GM12878 (cell line): ENCODE measurements at regions not wholly inside any gene's neighbourhood (a gene's known extent, or its start where the extent isn't known, plus 50 kb on each side); places are given as distances from the start of the nearest gene placed in this dataset.

Experiments used
- ATAC-seq: fragments of 200-7000 bp; cut with Tn5 transposase; 3 replicates; pipeline ENCODE4 v1.9.1; 2020; ENCODE audit warnings: mild to moderate bottlenecking, moderate library complexity
- BruUV-seq: library from RNA; stranded (reverse); fragments of 400-500 nt; replicated peaks from 2 replicates; lab custom pipeline; 2021; lab: Mats Ljungman, UMichigan
- CTCF ChIA-PET: fragments of 300-600 bp; sonication (Branson Sonifier 250); formaldehyde crosslinking; extraction: SDS; loops from one replicate; lab custom pipeline; 2021; ENCODE audit warnings: inconsistent platforms; lab: Yijun Ruan, JAX
- POLR2A ChIA-PET: fragments of 350-600 bp; formaldehyde crosslinking; extraction: SDS; loops from one replicate; lab custom pipeline; 2021; ENCODE audit warnings: inconsistent platforms; lab: Charles Lee
- RAD21 ChIA-PET: fragments of 300-600 bp; sonication (Branson Sonifier 250); formaldehyde crosslinking; loops from one replicate; lab custom pipeline; 2023; ENCODE audit warnings: antibody characterized with exemption; ENCODE audit not compliant: unreplicated experiment; lab: Charles Lee
- SMC1A ChIA-PET: fragments of 300-600 bp; sonication (Branson Sonifier 250); formaldehyde crosslinking; loops from one replicate; lab custom pipeline; 2023; ENCODE audit not compliant: unreplicated experiment, uncharacterized antibody; lab: Charles Lee
- DNase-seq: peaks from one replicate; pipeline ENCODE4 v3.0.0-alpha.2; 2011; ENCODE audit warnings: low read depth, low spot score
- FAIRE-seq: peaks from 3 replicates; lab custom pipeline; 2011; peaks lifted over from hg19 to GRCh38; lab: Jason Lieb, UNC
- H2AFZ ChIP-seq: 2 replicates; pipeline ENCODE4 v1.6.0; 2011; ENCODE audit warnings: low read depth, low read length, control low read depth; ENCODE audit not compliant: control insufficient read depth
- H3K27ac ChIP-seq: 2 replicates; pipeline ENCODE4 v1.5.1; 2011; ENCODE audit warnings: control low read depth; ENCODE audit not compliant: control insufficient read depth, insufficient read depth
- H3K27me3 ChIP-seq, 2 experiments: replicated peaks in 1 of 2; 2 replicates each; pipeline versions ENCODE4 v1.6.0 to v1.6.1; 2011; ENCODE audit warnings: low read length in 1 of 2; ENCODE audit not compliant: control insufficient read depth in 2 of 2, insufficient read depth in 2 of 2
- H3K36me3 ChIP-seq, 2 experiments: 2 replicates each; pipeline ENCODE4 v1.5.1; 2011; ENCODE audit warnings: low read length in 1 of 2; ENCODE audit not compliant: control insufficient read depth in 2 of 2, insufficient read depth in 2 of 2
- H3K4me1 ChIP-seq: 2 replicates; pipeline ENCODE4 v1.6.1; 2011; ENCODE audit warnings: mild to moderate bottlenecking, low read length, moderate library complexity, mixed read lengths; ENCODE audit not compliant: control insufficient read depth, insufficient read depth
- H3K4me2 ChIP-seq: 2 replicates; pipeline ENCODE4 v1.6.0; 2011; ENCODE audit warnings: control low read depth; ENCODE audit not compliant: control insufficient read depth, insufficient read depth
- H3K4me3 ChIP-seq: fragments of 200-600 bp; sonication (generic); 2 replicates; pipeline ENCODE4 v1.5.1; 2016
- H3K79me2 ChIP-seq: 2 replicates; pipeline ENCODE4 v1.6.0; 2011; ENCODE audit warnings: low read length; ENCODE audit not compliant: control insufficient read depth, insufficient read depth
- H3K9ac ChIP-seq: 2 replicates; pipeline ENCODE4 v1.8.0; 2011; ENCODE audit warnings: low read length, control low read depth, mixed read lengths; ENCODE audit not compliant: control insufficient read depth, insufficient read depth
- H3K9me3 ChIP-seq: replicated peaks from 3 replicates; pipeline ENCODE4 v1.5.1; 2011; ENCODE audit warnings: mild to moderate bottlenecking, low read length; ENCODE audit not compliant: control insufficient read depth, insufficient read depth
- H4K20me1 ChIP-seq: 2 replicates; pipeline ENCODE4 v1.6.0; 2011; ENCODE audit not compliant: control insufficient read depth, insufficient read depth
- CTCF ChIP-seq, 3 experiments: IDR thresholded peaks in 2 of 3; conservative IDR thresholded peaks in 1 of 3; 2 replicates each; pipeline ENCODE4 v1.5.1; 2011; ENCODE audit warnings: low read depth in 3 of 3, low read length in 3 of 3, mild to moderate bottlenecking in 3 of 3, control low read depth in 2 of 3, moderate library complexity in 2 of 3, inconsistent platforms in 1 of 3, mixed read lengths in 1 of 3; ENCODE audit not compliant: control insufficient read depth in 2 of 3, insufficient read depth in 1 of 3; ENCODE audit errors: extremely low read depth in 1 of 3
- FOXM1 ChIP-seq: IDR thresholded peaks from 2 replicates; pipeline ENCODE4 v1.6.1; 2012; ENCODE audit warnings: low read depth, mild to moderate bottlenecking, inconsistent platforms, low read length, moderate library complexity
- HDGF ChIP-seq: fragments of 450-650 bp; IDR thresholded peaks from 2 replicates; pipeline ENCODE4 v1.6.1; 2016; ENCODE audit warnings: antibody characterized with exemption
- IKZF1 ChIP-seq: fragments of 450-650 bp; conservative IDR thresholded peaks from 2 replicates; pipeline ENCODE4 v1.6.1; 2017; ENCODE audit warnings: antibody characterized with exemption, mild to moderate bottlenecking
- MEF2B ChIP-seq: fragments of 450-650 bp; IDR thresholded peaks from 2 replicates; pipeline ENCODE4 v1.6.1; 2018; ENCODE audit warnings: mild to moderate bottlenecking, moderate library complexity; ENCODE audit not compliant: partially characterized antibody, poor library complexity, severe bottlenecking
- MXI1 ChIP-seq: fragments of 150-350 bp; IDR thresholded peaks from 2 replicates; pipeline ENCODE4 v1.6.1; 2011; ENCODE audit warnings: low read depth, mild to moderate bottlenecking, inconsistent platforms, low read length, improper control_type of control experiment
- NBN ChIP-seq: fragments of 450-650 bp; IDR thresholded peaks from 2 replicates; pipeline ENCODE4 v1.6.1; 2016
- NFXL1 ChIP-seq: fragments of 450-650 bp; IDR thresholded peaks from 2 replicates; pipeline ENCODE4 v1.6.1; 2017; ENCODE audit warnings: antibody characterized with exemption, mild to moderate bottlenecking, borderline replicate concordance
- NFYB ChIP-seq: IDR thresholded peaks from 2 replicates; pipeline ENCODE4 v1.6.1; 2011; ENCODE audit warnings: low read depth, mild to moderate bottlenecking, low read length, improper control_type of control experiment, moderate library complexity; ENCODE audit not compliant: insufficient read depth
- NRF1 ChIP-seq: conservative IDR thresholded peaks from 2 replicates; pipeline ENCODE4 v1.6.1; 2011; ENCODE audit warnings: mild to moderate bottlenecking, low read depth, low read length, improper control_type of control experiment
- POLR2A ChIP-seq: IDR thresholded peaks from 2 replicates; pipeline ENCODE4 v1.6.1; 2011; ENCODE audit warnings: low read depth, mild to moderate bottlenecking, low read length
- SMARCA5 ChIP-seq: fragments of 450-650 bp; IDR thresholded peaks from 2 replicates; pipeline ENCODE4 v1.6.1; 2017; ENCODE audit warnings: mild to moderate bottlenecking
- SPI1 ChIP-seq: IDR thresholded peaks from 2 replicates; pipeline ENCODE4 v1.6.1; 2011; ENCODE audit warnings: low read depth, mild to moderate bottlenecking, low read length, moderate library complexity, borderline replicate concordance; ENCODE audit not compliant: insufficient read depth
- TCF12 ChIP-seq: IDR thresholded peaks from 2 replicates; pipeline ENCODE4 v1.6.1; 2011; ENCODE audit warnings: low read depth, mild to moderate bottlenecking, low read length
- TCF7 ChIP-seq: IDR thresholded peaks from 2 replicates; pipeline ENCODE4 v1.6.1; 2014; ENCODE audit warnings: antibody characterized with exemption, borderline replicate concordance
- YY1 ChIP-seq: IDR thresholded peaks from 2 replicates; pipeline ENCODE4 v1.6.1; 2011; ENCODE audit warnings: low read depth, mild to moderate bottlenecking, low read length
- ZBED1 ChIP-seq: IDR thresholded peaks from 2 replicates; pipeline ENCODE4 v1.6.1; 2016; ENCODE audit warnings: borderline replicate concordance
- ZSCAN29 ChIP-seq: fragments of 450-650 bp; IDR thresholded peaks from 2 replicates; pipeline ENCODE4 v1.6.1; 2017; ENCODE audit warnings: mild to moderate bottlenecking, moderate library complexity
- WGBS: methylation state at CpG from one replicate; pipeline ENCODE4 v1.1.6; 2016; ENCODE audit warnings: low lambda C conversion rate; ENCODE audit not compliant: insufficient replicate concordance, insufficient coverage; ENCODE audit errors: missing lambda C conversion rate; 5-methylcytosine and 5-hydroxymethylcytosine counted together
- in situ Hi-C: fragments of 300-500 bp; cut with MboI; formaldehyde crosslinking; loops from 9 replicates; pipeline ENCODE4 v1.14.3; 2018; ENCODE audit warnings: mixed read lengths
- intact Hi-C: fragments of 100-400 bp; cut with micrococcal nuclease; formaldehyde crosslinking; loops from one replicate; pipeline ENCODE4 v1.14.2; 2022; ENCODE audit not compliant: unreplicated experiment

DNA sequence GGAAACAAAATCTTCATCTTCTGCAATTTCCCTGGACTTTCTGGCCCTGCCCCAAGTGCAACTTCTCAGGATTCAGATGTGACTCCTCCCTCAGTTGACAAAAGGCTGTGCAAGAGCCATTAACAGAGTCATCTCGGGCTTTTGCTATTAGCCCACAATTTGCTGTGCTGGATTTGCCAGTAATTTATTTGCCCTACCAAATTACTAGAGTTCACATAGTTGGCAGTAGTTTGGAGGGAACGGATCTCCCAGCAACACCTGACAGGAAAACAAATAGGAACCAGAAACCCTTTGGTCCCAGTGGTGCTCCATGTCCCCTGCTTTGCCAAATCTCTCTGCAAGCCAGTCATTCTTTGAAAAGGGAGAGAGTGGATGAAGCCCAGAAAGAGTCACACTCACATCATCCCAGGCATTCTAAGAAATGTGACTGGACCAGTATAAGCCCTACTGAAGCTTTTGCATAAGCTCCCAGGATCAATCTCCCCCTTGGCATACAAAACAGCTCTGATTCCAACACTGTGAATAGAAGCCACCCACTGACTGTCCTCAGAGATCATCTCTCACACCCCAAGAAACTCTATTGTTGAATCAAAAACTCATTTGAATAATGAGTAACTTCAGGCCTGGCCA lies 350.1 kb upstream of the NBEA start:
- H4K20me1 ChIP-seq: no peaks in the 10 kb centered on the region
- H3K9me3 ChIP-seq: no peaks in the 10 kb centered on the region; the same call in 2 of the 3 replicates
- no peaks in the 10 kb centered on the region for H3K36me3 ChIP-seq
- H2AFZ ChIP-seq: no peak overlapping the region
- RAD21 ChIA-PET: no interaction called here
- no peak overlapping the region for H3K4me3 ChIP-seq
- CTCF ChIA-PET: no interaction called here
- H3K4me1 ChIP-seq: no peaks in the 10 kb centered on the region
- intact Hi-C loops: no loop called here
- H3K4me2 ChIP-seq: no peak overlapping the region
- no TSS peak for BruUV-seq
- H3K79me2 ChIP-seq: no peaks in the 10 kb centered on the region
- in situ Hi-C loops: no loop called here
- POLR2A ChIA-PET: interaction anchor here (0.7 kb wide), 1 partner anchor 132 kb away, joined by 5 read pairs; no protein-coding TSS in a partner anchor
- ATAC-seq (no peak), DNase-seq (no peak), FAIRE-seq (no peak)
- no peak for TF ChIP-seq FOXM1
- TF ChIP-seq ZBED1: no peak
- no peak overlapping the region for H3K27ac ChIP-seq
- 5% methylated on average over 2 of the region's 2 CpGs for WGBS
- H3K27me3 ChIP-seq: no peaks in the 10 kb centered on the region
- SMC1A ChIA-PET: no interaction called here
- H3K9ac ChIP-seq: no peak overlapping the region

- Histone ChIP-seq H3K27me3 (no peaks in the 10 kb centered on the region), H3K9ac (no peak overlapping the region), H3K79me2 (no peaks in the 10 kb centered on the region), H3K4me1 (no peaks in the 10 kb centered on the region), H3K27ac (no peak overlapping the region), H3K4me3 (no peak overlapping the region), H3K9me3 (no peaks in the 10 kb centered on the region), H3K4me2 (no peak overlapping the region), H2AFZ (no peak overlapping the region), H4K20me1 (no peaks in the 10 kb centered on the region), H3K36me3 (no peaks in the 10 kb centered on the region)
- no peak for DNase-seq
- FAIRE-seq: no peak
- SMC1A ChIA-PET: no interaction called here
- POLR2A ChIA-PET: no interaction called here
- RAD21 ChIA-PET: no interaction called here
- no TSS peak for BruUV-seq
- intact Hi-C loops (no loop called here), in situ Hi-C loops (no loop called here)
- CTCF ChIA-PET: no interaction called here
- no peak for ATAC-seq
- TF ChIP-seq SPI1: no peak
- TF ChIP-seq HDGF: no peak
- no peak for TF ChIP-seq NFXL1
- no peak for TF ChIP-seq SMARCA5
- TF ChIP-seq MXI1: no peak
- no peak for TF ChIP-seq IKZF1
- TF ChIP-seq ZBED1: no peak
- TF ChIP-seq MEF2B: no peak
- TF ChIP-seq CTCF (IDR thresholded peaks at IDR 0.05 in 2 of 3, conservative IDR thresholded peaks at IDR 0.05 in 1 of 3; ENCODE audit: control insufficient read depth in 2 of 3, extremely low read depth in 1 of 3, insufficient read depth in 1 of 3, low read depth in 3 of 3, low read length in 3 of 3): no peak
- TF ChIP-seq POLR2A: no peak
- TF ChIP-seq NFYB: no peak
- TF ChIP-seq ZSCAN29: no peak
- TF ChIP-seq TCF12: no peak
- no peak for TF ChIP-seq YY1
- no peak for TF ChIP-seq TCF7
- TF ChIP-seq NRF1: no peak
- no peak for TF ChIP-seq NBN
- 0% methylated on average over 1 of the region's 1 CpG for WGBS
Measured at GRCh38 chr13:34593658-34594057, 348.4 kb upstream of the NBEA start.
